Endothelial cell of umbilical vein (primary cell): ENCODE measurements at regions not wholly inside any gene's neighbourhood (a gene's known extent, or its start where the extent isn't known, plus 50 kb on each side); places are given as distances from the start of the nearest gene placed in this dataset.
A peak's percentile ranks its signal among the peaks of the same experiment; 100 is the strongest.

Source experiments
- BruUV-seq: library from RNA; stranded (reverse); fragments of 400-500 nt; replicated peaks from 2 replicates; lab custom pipeline; 2021; lab: Mats Ljungman, UMichigan
- CTCF ChIA-PET: fragments of 300-600, 350-600 bp; sonication (Branson Sonifier 250); formaldehyde crosslinking; loops from one replicate; lab custom pipeline; 2021; ENCODE audit warnings: antibody characterized with exemption, inconsistent platforms; lab: Charles Lee
- POLR2A ChIA-PET: fragments of 300-600, 350-600 bp; sonication (Branson Sonifier 250); formaldehyde crosslinking; loops from one replicate; lab custom pipeline; 2021; ENCODE audit warnings: antibody characterized with exemption, inconsistent platforms; lab: Charles Lee
- DNase-seq: peaks from one replicate; pipeline ENCODE4 v3.0.0-alpha.2; 2011; ENCODE audit warnings: low read depth, low spot score
- FAIRE-seq: peaks from 2 replicates; lab custom pipeline; 2011; peaks lifted over from hg19 to GRCh38; lab: Jason Lieb, UNC
- H2AFZ ChIP-seq: 2 replicates; pipeline ENCODE4 v1.6.0; 2012; ENCODE audit warnings: low read depth, low read length, control low read depth, inconsistent platforms
- H3K27ac ChIP-seq: 2 replicates; pipeline ENCODE4 v1.5.1; 2011; ENCODE audit warnings: low read depth, mild to moderate bottlenecking, control low read depth, low read length, moderate library complexity; ENCODE audit not compliant: insufficient read depth
- H3K27me3 ChIP-seq, 2 experiments: 2 replicates each; pipeline versions ENCODE4 v1.6.0 to v1.6.1; 2011; ENCODE audit warnings: low read length in 2 of 2, mixed read lengths in 1 of 2; ENCODE audit not compliant: control insufficient read depth in 2 of 2, insufficient read depth in 2 of 2
- H3K36me3 ChIP-seq, 2 experiments: 2 replicates in 1 of 2; 3 replicates in 1 of 2; pipeline ENCODE4 v1.5.1; 2011; ENCODE audit warnings: low read length in 2 of 2, mild to moderate bottlenecking in 1 of 2, moderate library complexity in 1 of 2; ENCODE audit not compliant: control insufficient read depth in 2 of 2, insufficient read depth in 2 of 2; ENCODE audit errors: extremely low read depth in 1 of 2
- H3K4me1 ChIP-seq: 3 replicates; pipeline ENCODE4 v1.5.1; 2011; ENCODE audit warnings: mild to moderate bottlenecking, low read length; ENCODE audit not compliant: control insufficient read depth, insufficient read depth; ENCODE audit errors: extremely low read depth
- H3K4me2 ChIP-seq: 2 replicates; pipeline ENCODE4 v1.6.1; 2011; ENCODE audit warnings: low read length, control low read depth, mixed read lengths; ENCODE audit not compliant: insufficient read depth
- H3K4me3 ChIP-seq, 3 experiments: fragments of 200-600 bp in 1 of 3; sonication (generic), shearing (Covaris generic) in 1 of 3; replicated peaks in 1 of 3; 2 replicates each; pipeline ENCODE4 v1.5.1; 2011 to 2016; ENCODE audit warnings: control low read depth in 3 of 3, low read length in 3 of 3, mild to moderate bottlenecking in 2 of 3, inconsistent platforms in 1 of 3, low read depth in 1 of 3, moderate library complexity in 1 of 3; ENCODE audit not compliant: insufficient read depth in 1 of 3
- H3K79me2 ChIP-seq: 2 replicates; pipeline ENCODE4 v1.6.0; 2012; ENCODE audit warnings: low read length, inconsistent platforms; ENCODE audit not compliant: control insufficient read depth, insufficient read depth
- H3K9ac ChIP-seq: replicated peaks from 2 replicates; pipeline ENCODE3; 2011; ENCODE audit warnings: low read length, control low read depth; ENCODE audit not compliant: insufficient read depth; ENCODE audit errors: extremely low read depth
- H3K9me1 ChIP-seq: replicated peaks from 3 replicates; pipeline ENCODE4 v1.6.0; 2011; ENCODE audit warnings: mild to moderate bottlenecking, low read length; ENCODE audit not compliant: control insufficient read depth, insufficient read depth; ENCODE audit errors: extremely low read depth
- H3K9me3 ChIP-seq: replicated peaks from 2 replicates; pipeline ENCODE4 v1.5.1; 2012; ENCODE audit warnings: low read length, inconsistent platforms; ENCODE audit not compliant: control insufficient read depth, insufficient read depth
- H4K20me1 ChIP-seq: replicated peaks from 2 replicates; pipeline ENCODE3; 2011; ENCODE audit warnings: mild to moderate bottlenecking, low read length; ENCODE audit not compliant: control insufficient read depth, insufficient read depth; ENCODE audit errors: extremely low read depth
- CTCF ChIP-seq, 2 donors: IDR thresholded peaks; 1 replicate in 1 of 2; 2 replicates in 1 of 2; pipeline ENCODE4 v1.5.1; 2011; ENCODE audit warnings: low read length in 2 of 2, mild to moderate bottlenecking in 2 of 2, moderate library complexity in 2 of 2, control low read depth in 1 of 2, inconsistent platforms in 1 of 2, low read depth in 1 of 2; ENCODE audit not compliant: insufficient read depth in 1 of 2; ENCODE audit errors: extremely low read depth in 1 of 2
- EZH2 ChIP-seq: IDR thresholded peaks from 2 replicates; pipeline ENCODE4 v1.6.1; 2012; ENCODE audit warnings: borderline replicate concordance, low read depth, mild to moderate bottlenecking, moderate library complexity, low read length, inconsistent platforms; ENCODE audit not compliant: severe bottlenecking
- FOS ChIP-seq: IDR thresholded peaks from 2 replicates; pipeline ENCODE4 v1.6.1; 2011; ENCODE audit warnings: mild to moderate bottlenecking, low read length, moderate library complexity, borderline replicate concordance; ENCODE audit not compliant: insufficient read depth
- GATA2 ChIP-seq: IDR thresholded peaks from 2 replicates; pipeline ENCODE4 v1.7.0; 2011; ENCODE audit warnings: low read depth, mild to moderate bottlenecking, moderate library complexity, mixed read lengths, low read length; ENCODE audit not compliant: insufficient read length, insufficient read depth
- JUN ChIP-seq: IDR thresholded peaks from 2 replicates; pipeline ENCODE4 v1.6.1; 2011; ENCODE audit warnings: borderline replicate concordance, low read depth; ENCODE audit not compliant: insufficient read length, insufficient read depth
- MAX ChIP-seq: IDR thresholded peaks from 2 replicates; pipeline ENCODE4 v1.6.1; 2011; ENCODE audit not compliant: insufficient read depth, insufficient read length
- MYC ChIP-seq: IDR thresholded peaks from one replicate; pipeline ENCODE4 v1.6.1; 2011; ENCODE audit warnings: mild to moderate bottlenecking, low read depth, low read length
- POLR2A ChIP-seq: IDR thresholded peaks from 2 replicates; pipeline ENCODE4 v1.6.1; 2012; ENCODE audit warnings: low read depth, mild to moderate bottlenecking, control low read depth, low read length
- POLR2AphosphoS5 ChIP-seq: IDR thresholded peaks from 2 replicates; pipeline ENCODE4 v1.6.1; 2012; ENCODE audit warnings: low read depth, mild to moderate bottlenecking, control low read depth, low read length, moderate library complexity; ENCODE audit not compliant: insufficient read depth
- dilution Hi-C: fragments of 300-500 bp; cut with MboI; formaldehyde crosslinking; loops from one replicate; pipeline ENCODE4 v1.15.0; 2019; ENCODE audit warnings: low sequenced_read_pairs; ENCODE audit not compliant: extremely low pct_ligation_motif_present
- intact Hi-C: fragments of 100-400 bp; cut with micrococcal nuclease; formaldehyde crosslinking; loops from one replicate; pipeline ENCODE4 v1.10.0; 2022

- Histone ChIP-seq H3K4me2 (no peak overlapping the region), H4K20me1 (no peaks in the 10 kb centered on the region), H3K4me3 (no peak overlapping the region), H2AFZ (no peak overlapping the region), H3K27me3 (no peaks in the 10 kb centered on the region), H3K36me3 (no peaks in the 10 kb centered on the region), H3K4me1 (peaks cover 11% of the 10 kb centered on the region), H3K9me1 (no peaks in the 10 kb centered on the region), H3K27ac (no peak overlapping the region), H3K79me2 (no peaks in the 10 kb centered on the region), H3K9me3 (no peaks in the 10 kb centered on the region), H3K9ac (no peak overlapping the region)
- POLR2A ChIA-PET, result no interaction called here
- BruUV-seq, result no TSS peak
- dilution Hi-C loops, result no loop called here
- FAIRE-seq (no peak), DNase-seq (no peak)
- CTCF ChIA-PET, result no interaction called here
- TF ChIP-seq GATA2, result no peak
- no peak for TF ChIP-seq FOS
- intact Hi-C loops, result loop anchor here (5.0 kb wide), 1 partner anchor 109 kb away; no protein-coding TSS in a partner anchor
Measured at GRCh38 chr10:90308223-90308622, 549.6 kb downstream of the HTR7 start.

- Histone ChIP-seq H3K4me1 (peaks cover 28% of the 10 kb centered on the region), H3K9me1 (no peaks in the 10 kb centered on the region), H4K20me1 (no peaks in the 10 kb centered on the region), H3K9ac (no peak overlapping the region), H3K36me3 (no peaks in the 10 kb centered on the region), H3K9me3 (no peaks in the 10 kb centered on the region), H3K4me3 (no peak overlapping the region), H3K4me2 (peak overlapping the region; percentile 70), H2AFZ (no peak overlapping the region), H3K27me3 (no peaks in the 10 kb centered on the region), H3K27ac (no peak overlapping the region), H3K79me2 (no peaks in the 10 kb centered on the region)
- POLR2A ChIA-PET, result no interaction called here
- intact Hi-C loops (loop anchor here (1.0 to 2.0 kb wide), 3 partner anchors 7 to 211 kb away; no protein-coding TSS in a partner anchor), dilution Hi-C loops (no loop called here)
- CTCF ChIA-PET, result interaction anchor here (1.1 to 2.1 kb wide), 5 partner anchors 25 to 279 kb away, joined by 3 to 7 read pairs (median 6); no protein-coding TSS in a partner anchor
- TF ChIP-seq MAX (no peak), POLR2A (no peak), POLR2AphosphoS5 (no peak), MYC (no peak), FOS (peak; percentile 88), EZH2 (no peak), GATA2 (peak; percentile 94), CTCF (IDR thresholded peaks at IDR 0.05; ENCODE audit: extremely low read depth in 1 of 2, insufficient read depth in 1 of 2, low read depth in 1 of 2, low read length in 2 of 2) (no peak), JUN (peak; percentile 85)
- no TSS peak for BruUV-seq
- DNase-seq (peak; percentile 76), FAIRE-seq (no peak)
Measured at GRCh38 chr10:90313576-90314325, 544.1 kb downstream of the HTR7 start.
